ENCODE measurements at regions not wholly inside any gene's neighbourhood (a gene's known extent, or its start where the extent isn't known, plus 50 kb on each side); places are given as distances from the start of the nearest gene placed in this dataset.

- TF ChIP-seq POLR2A (IDR thresholded peaks at IDR 0.05) (no peak), CTCF (IDR thresholded peaks at IDR 0.05) (no peak)
These were observed 99.4 kb upstream of the PODXL start for GRCh38 chr7:131655866-131656265.
